HG02798 (cell line): ENCODE measurements at regions not wholly inside any gene's neighbourhood (a gene's known extent, or its start where the extent isn't known, plus 50 kb on each side); places are given as distances from the start of the nearest gene placed in this dataset.

Source experiments
- ATAC-seq: cut with Tn5 transposase; IDR thresholded peaks from one replicate; pipeline ENCODE4 v1.9.1; 2021; ENCODE audit warnings: mild to moderate bottlenecking; ENCODE audit not compliant: unreplicated experiment, poor library complexity

GRCh38 chr1:98387701-98388100, 273.8 kb upstream of the SNX7 start:
- no peak for ATAC-seq

GRCh38 chr1:98386675-98387440, 274.7 kb upstream of the SNX7 start:
- ATAC-seq, result no peak

- ATAC-seq, result no peak
Observed at GRCh38 chr1:98385652-98386051, 275.9 kb upstream of the SNX7 start.

GRCh38 chr1:98384461-98385141, 276.9 kb upstream of the SNX7 start:
- ATAC-seq, result no peak

GRCh38 chr1:98382986-98383740, 278.4 kb upstream of the SNX7 start:
- ATAC-seq, result no peak

GRCh38 chr1:98382586-98382985, 278.9 kb upstream of the SNX7 start:
- no peak for ATAC-seq

- ATAC-seq, result no peak
Observed at GRCh38 chr1:98374098-98374497, 287.4 kb upstream of the SNX7 start.

- ATAC-seq, result no peak
Observed at GRCh38 chr1:98373056-98373455, 288.5 kb upstream of the SNX7 start.

- no peak for ATAC-seq
Observed at GRCh38 chr1:98371764-98372163, 289.8 kb upstream of the SNX7 start.

GRCh38 chr1:98369463-98369862, 292.1 kb upstream of the SNX7 start:
- ATAC-seq, result no peak

GRCh38 chr1:98368995-98369394, 292.5 kb upstream of the SNX7 start:
- ATAC-seq, result no peak

- ATAC-seq, result no peak
Observed at GRCh38 chr1:98367426-98367825, 294.1 kb upstream of the SNX7 start.

GRCh38 chr1:98366343-98366742, 295.2 kb upstream of the SNX7 start:
- ATAC-seq, result no peak

GRCh38 chr1:98364544-98364943, 297.0 kb upstream of the SNX7 start:
- ATAC-seq, result no peak

- no peak for ATAC-seq
Observed at GRCh38 chr1:98360864-98361263, 300.7 kb upstream of the SNX7 start.

GRCh38 chr1:98355656-98356383, 305.7 kb upstream of the SNX7 start:
- ATAC-seq, result no peak

GRCh38 chr1:98352378-98352777, 309.1 kb upstream of the SNX7 start:
- no peak for ATAC-seq

- no peak for ATAC-seq
Observed at GRCh38 chr1:98351561-98351960, 310.0 kb upstream of the SNX7 start.

- no peak for ATAC-seq
Observed at GRCh38 chr1:98345417-98345816, 316.1 kb upstream of the SNX7 start.

GRCh38 chr1:98344731-98345130, 316.8 kb upstream of the SNX7 start:
- no peak for ATAC-seq

- no peak for ATAC-seq
Observed at GRCh38 chr1:98342566-98342965, 319.0 kb upstream of the SNX7 start.
